ENCODE measurements at regions not wholly inside any gene's neighbourhood (a gene's known extent, or its start where the extent isn't known, plus 50 kb on each side); places are given as distances from the start of the nearest gene placed in this dataset.

- Histone ChIP-seq H3K4me3 (ENCODE audit: insufficient read depth, low read length, poor library complexity, severe bottlenecking) (no peak overlapping the region), H3K4me2 (ENCODE audit: low read depth, low read length, poor library complexity, severe bottlenecking) (no peak overlapping the region), H3K9ac (ENCODE audit: low read length) (no peak overlapping the region), H3K27ac (ENCODE audit: low read depth, low read length) (no peak overlapping the region), H3K9me3 (ENCODE audit: insufficient read depth, low read length) (no peaks in the 10 kb centered on the region), H2AFZ (ENCODE audit: low read depth, low read length, severe bottlenecking) (no peak overlapping the region), H3K27me3 (ENCODE audit: low read length) (no peaks in the 10 kb centered on the region), H3K79me2 (ENCODE audit: insufficient read depth, low read length) (no peaks in the 10 kb centered on the region), H3F3A (ENCODE audit: insufficient read depth) (no peaks in the 10 kb centered on the region), H3K9me2 (replicated peaks; ENCODE audit: insufficient read depth, low read length) (no peaks in the 10 kb centered on the region), H4K20me1 (ENCODE audit: low read depth, low read length) (no peaks in the 10 kb centered on the region), H3K36me3 (ENCODE audit: low read length) (no peaks in the 10 kb centered on the region)
- TF ChIP-seq CTCF (IDR thresholded peaks at IDR 0.05; ENCODE audit: insufficient read depth, low read length, poor library complexity, severe bottlenecking) = no peak
- TF ChIP-seq EZH2phosphoT487 (conservative IDR thresholded peaks at IDR 0.05; ENCODE audit: low read length) = no peak
These were observed 1590.8 kb downstream of the GRIK2 start for GRCh38 chr6:102984357-102984756.

- Histone ChIP-seq H3K27me3 (ENCODE audit: low read length) (no peaks in the 10 kb centered on the region), H3K9me2 (replicated peaks; ENCODE audit: insufficient read depth, low read length) (no peaks in the 10 kb centered on the region), H2AFZ (ENCODE audit: low read depth, low read length, severe bottlenecking) (no peak overlapping the region), H3K9ac (ENCODE audit: low read length) (no peak overlapping the region), H3K27ac (ENCODE audit: low read depth, low read length) (no peak overlapping the region), H3K36me3 (ENCODE audit: low read length) (no peaks in the 10 kb centered on the region), H3K4me2 (ENCODE audit: low read depth, low read length, poor library complexity, severe bottlenecking) (no peak overlapping the region), H3K79me2 (ENCODE audit: insufficient read depth, low read length) (no peaks in the 10 kb centered on the region), H3K9me3 (ENCODE audit: insufficient read depth, low read length) (no peaks in the 10 kb centered on the region), H3F3A (ENCODE audit: insufficient read depth) (no peaks in the 10 kb centered on the region), H3K4me3 (ENCODE audit: insufficient read depth, low read length, poor library complexity, severe bottlenecking) (no peak overlapping the region), H4K20me1 (ENCODE audit: low read depth, low read length) (no peaks in the 10 kb centered on the region)
- TF ChIP-seq CTCF (IDR thresholded peaks at IDR 0.05; ENCODE audit: insufficient read depth, low read length, poor library complexity, severe bottlenecking) (no peak), EZH2phosphoT487 (conservative IDR thresholded peaks at IDR 0.05; ENCODE audit: low read length) (no peak)
These were observed 1588.0 kb downstream of the GRIK2 start for GRCh38 chr6:102981490-102982015.

GRCh38 chr6:102980951-102981350 is 1587.4 kb downstream of the GRIK2 start:
- no peak overlapping the region for H3K4me3 ChIP-seq (ENCODE audit: insufficient read depth, low read length, poor library complexity, severe bottlenecking)
- no peak overlapping the region for H3K27ac ChIP-seq (ENCODE audit: low read depth, low read length)
- no peaks in the 10 kb centered on the region for H3K79me2 ChIP-seq (ENCODE audit: insufficient read depth, low read length)
- no peaks in the 10 kb centered on the region for H3K9me3 ChIP-seq (ENCODE audit: insufficient read depth, low read length)
- no peaks in the 10 kb centered on the region for H3K27me3 ChIP-seq (ENCODE audit: low read length)
- no peaks in the 10 kb centered on the region for H3K36me3 ChIP-seq (ENCODE audit: low read length)
- TF ChIP-seq CTCF (IDR thresholded peaks at IDR 0.05; ENCODE audit: insufficient read depth, low read length, poor library complexity, severe bottlenecking) (no peak), EZH2phosphoT487 (conservative IDR thresholded peaks at IDR 0.05; ENCODE audit: low read length) (no peak)
- no peaks in the 10 kb centered on the region for H3F3A ChIP-seq (ENCODE audit: insufficient read depth)
- H4K20me1 ChIP-seq (ENCODE audit: low read depth, low read length) = no peaks in the 10 kb centered on the region
- no peaks in the 10 kb centered on the region for H3K9me2 ChIP-seq (replicated peaks; ENCODE audit: insufficient read depth, low read length)
- H2AFZ ChIP-seq (ENCODE audit: low read depth, low read length, severe bottlenecking) = no peak overlapping the region
- H3K4me2 ChIP-seq (ENCODE audit: low read depth, low read length, poor library complexity, severe bottlenecking) = no peak overlapping the region
- no peak overlapping the region for H3K9ac ChIP-seq (ENCODE audit: low read length)
